IPS DF 6.9 (cell line): ENCODE measurements at regions not wholly inside any gene's neighbourhood (a gene's known extent, or its start where the extent isn't known, plus 50 kb on each side); places are given as distances from the start of the nearest gene placed in this dataset.

ENCODE experiments used
- DNase-seq: peaks from one replicate; pipeline ENCODE4 v3.0.0-alpha.2; 2013; ENCODE audit warnings: low read depth, low spot score
- H3K27ac ChIP-seq: one replicate; pipeline ENCODE4 v1.5.1; 2013; ENCODE audit warnings: low read length, control low read depth
- H3K27me3 ChIP-seq: 2 replicates; pipeline ENCODE4 v1.6.1; 2013; ENCODE audit warnings: mild to moderate bottlenecking, low read length; ENCODE audit not compliant: control insufficient read depth, insufficient read depth
- H3K36me3 ChIP-seq: 2 replicates; pipeline ENCODE4 v1.6.1; 2013; ENCODE audit warnings: low read length; ENCODE audit not compliant: control insufficient read depth, insufficient read depth
- H3K4me1 ChIP-seq: 2 replicates; pipeline ENCODE4 v1.6.1; 2013; ENCODE audit warnings: low read length; ENCODE audit not compliant: control insufficient read depth, insufficient read depth
- H3K4me3 ChIP-seq: 2 replicates; pipeline ENCODE4 v1.5.1; 2013; ENCODE audit warnings: mild to moderate bottlenecking, low read length
- H3K9me3 ChIP-seq: 2 replicates; pipeline ENCODE4 v1.6.1; 2013; ENCODE audit warnings: low read length, inconsistent platforms; ENCODE audit not compliant: control insufficient read depth, insufficient read depth
- WGBS: extraction: QIAGEN DNeasy Blood & Tissue Kit; methylation state at CpG from one replicate; pipeline ENCODE4 v1.1.7; 2013; ENCODE audit warnings: mixed read lengths, missing lambda C conversion rate; ENCODE audit not compliant: insufficient read length, insufficient coverage; 5-methylcytosine and 5-hydroxymethylcytosine counted together

GRCh38 chr3:106821801-106822200 lies 555.4 kb upstream of the CCDC54 start:
- no CpG with 5 or more reads among the region's 7 CpGs for WGBS
- H3K4me1 ChIP-seq, result 0 out of 2 replicates have a peak, but pooled peaks cover 6% of the 10 kb centered on the region
- H3K9me3 ChIP-seq, result no peaks in the 10 kb centered on the region
- H3K36me3 ChIP-seq, result no peaks in the 10 kb centered on the region
- H3K27ac ChIP-seq, result no peak overlapping the region
- no peaks in the 10 kb centered on the region for H3K27me3 ChIP-seq
- H3K4me3 ChIP-seq, result no peak overlapping the region
- no peak for DNase-seq

DNA sequence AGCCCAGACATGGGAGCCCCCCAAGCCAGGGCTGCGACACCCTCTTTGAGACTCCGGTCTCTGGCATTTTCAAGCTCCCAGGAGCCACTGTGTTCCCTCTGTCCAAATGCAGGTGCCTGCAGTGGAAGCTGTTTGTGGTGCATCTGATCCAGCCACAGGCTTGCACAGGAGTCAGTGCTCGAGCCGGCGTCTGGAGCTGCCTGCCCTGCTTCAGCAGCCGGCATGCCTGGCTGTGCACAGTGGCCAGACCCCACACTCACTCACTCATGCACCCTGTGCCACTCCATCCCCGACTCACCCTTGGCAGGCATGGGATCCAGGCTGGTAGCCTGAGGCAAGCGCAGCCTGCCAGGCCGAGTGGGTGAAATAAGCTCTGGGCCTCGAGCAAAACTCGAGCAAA lies 555.0 kb upstream of the CCDC54 start:
- WGBS, result no CpG with 5 or more reads among the region's 11 CpGs
- Histone ChIP-seq H3K4me1 (0 out of 2 replicates have a peak, but pooled peaks cover 6% of the 10 kb centered on the region), H3K27ac (no peak overlapping the region), H3K9me3 (no peaks in the 10 kb centered on the region), H3K27me3 (no peaks in the 10 kb centered on the region), H3K36me3 (no peaks in the 10 kb centered on the region), H3K4me3 (no peak overlapping the region)
- DNase-seq, result no peak

- H3K4me3 ChIP-seq, result no peak overlapping the region
- no CpG with 5 or more reads among the region's 3 CpGs for WGBS
- no peak for DNase-seq
- no peak overlapping the region for H3K27ac ChIP-seq
- H3K36me3 ChIP-seq, result no peaks in the 10 kb centered on the region
- no peaks in the 10 kb centered on the region for H3K9me3 ChIP-seq
- 0 out of 2 replicates have a peak, but pooled peaks cover 2% of the 10 kb centered on the region for H3K4me1 ChIP-seq
- H3K27me3 ChIP-seq, result no peaks in the 10 kb centered on the region
These were observed 553.5 kb upstream of the CCDC54 start for GRCh38 chr3:106823701-106824100.

- DNase-seq, result no peak
- Histone ChIP-seq H3K36me3 (no peaks in the 10 kb centered on the region), H3K27me3 (no peaks in the 10 kb centered on the region), H3K27ac (no peak overlapping the region), H3K9me3 (no peaks in the 10 kb centered on the region), H3K4me3 (no peak overlapping the region), H3K4me1 (peaks cover 2% of the 10 kb centered on the region; the same call in 1 of the 2 replicates)
- WGBS, result no CpG with 5 or more reads among the region's 1 CpG
These were observed 552.4 kb upstream of the CCDC54 start for GRCh38 chr3:106824856-106825255.

DNA sequence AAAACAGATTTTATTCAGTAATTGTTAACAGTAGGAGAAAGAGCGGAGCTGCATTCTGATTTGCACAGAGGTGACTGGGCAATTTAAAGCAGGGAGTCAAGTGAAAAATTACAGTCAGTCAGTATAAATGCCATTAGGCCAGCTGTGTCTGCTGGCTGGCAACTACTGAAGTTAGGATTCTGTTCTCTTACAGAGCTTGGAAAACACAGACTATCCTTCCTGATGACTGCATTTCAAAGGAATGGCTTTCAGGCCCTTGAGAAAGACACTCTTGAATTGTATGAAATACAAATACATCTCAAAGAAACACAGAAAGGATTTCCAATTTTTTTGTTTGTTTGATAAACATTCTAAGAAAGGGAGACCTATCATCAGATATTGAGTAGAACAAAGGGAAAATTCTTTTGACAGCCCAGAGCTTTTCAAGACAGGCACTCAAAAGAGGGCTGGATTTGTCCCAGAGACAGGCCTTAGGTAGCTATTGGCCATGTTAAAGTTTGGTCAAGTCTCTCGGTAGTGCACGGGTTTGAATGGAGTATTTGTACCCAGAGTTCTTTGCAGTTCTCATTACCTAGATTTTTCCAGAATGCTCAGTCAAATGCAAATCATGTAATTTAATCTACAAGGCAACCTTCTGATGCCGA lies 551.2 kb upstream of the CCDC54 start:
- H3K4me3 ChIP-seq, result no peak overlapping the region
- no CpG with 5 or more reads among the region's 4 CpGs for WGBS
- H3K36me3 ChIP-seq, result no peaks in the 10 kb centered on the region
- H3K27me3 ChIP-seq, result no peaks in the 10 kb centered on the region
- DNase-seq, result no peak
- no peaks in the 10 kb centered on the region for H3K9me3 ChIP-seq
- H3K4me1 ChIP-seq, result peaks cover 2% of the 10 kb centered on the region; the same call in 1 of the 2 replicates
- no peak overlapping the region for H3K27ac ChIP-seq

- Histone ChIP-seq H3K27ac (no peak overlapping the region), H3K27me3 (no peaks in the 10 kb centered on the region), H3K9me3 (no peaks in the 10 kb centered on the region), H3K36me3 (no peaks in the 10 kb centered on the region), H3K4me3 (no peak overlapping the region), H3K4me1 (peaks cover 2% of the 10 kb centered on the region; the same call in 1 of the 2 replicates)
- DNase-seq, result no peak
- no CpG with 5 or more reads among the region's 4 CpGs for WGBS
These were observed 550.4 kb upstream of the CCDC54 start for GRCh38 chr3:106826791-106827311.

DNA sequence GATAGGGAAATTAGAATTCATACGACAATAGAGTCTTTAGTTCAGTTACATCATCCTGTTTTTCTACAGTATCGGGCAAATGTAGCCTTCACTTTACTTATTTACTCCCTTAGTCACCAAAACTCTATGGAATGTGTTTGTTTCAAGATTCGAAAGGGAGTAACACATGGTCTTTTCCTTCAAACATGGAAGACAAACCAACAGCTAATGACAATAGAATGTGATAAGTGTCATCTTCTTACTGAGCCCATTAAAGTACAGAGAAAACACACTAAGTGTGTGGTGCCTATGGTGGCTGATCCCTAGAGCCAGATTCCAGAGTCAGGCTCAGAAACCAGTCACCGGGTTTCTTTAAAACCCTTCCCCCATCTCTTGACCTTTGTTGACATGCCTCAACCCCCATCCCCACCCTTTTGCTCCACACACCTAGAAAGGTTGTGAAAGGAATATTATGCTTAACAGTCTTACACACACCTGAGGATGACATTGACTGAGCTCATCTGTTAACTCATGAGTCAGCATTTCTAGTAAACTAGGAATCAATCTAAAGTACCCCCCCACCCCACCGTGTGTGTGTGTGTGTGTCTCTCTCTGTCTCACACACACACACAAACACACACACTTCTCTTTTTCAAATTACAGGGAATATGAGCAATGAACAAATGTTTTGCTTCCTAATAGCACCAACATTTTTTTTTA lies 549.6 kb upstream of the CCDC54 start:
- Histone ChIP-seq H3K4me1 (peaks cover 2% of the 10 kb centered on the region; the same call in 1 of the 2 replicates), H3K27me3 (no peaks in the 10 kb centered on the region), H3K9me3 (peaks cover 2% of the 10 kb centered on the region; the same call in 1 of the 2 replicates), H3K36me3 (peaks cover 2% of the 10 kb centered on the region; the same call in 1 of the 2 replicates), H3K27ac (no peak overlapping the region), H3K4me3 (no peak overlapping the region)
- WGBS, result no CpG with 5 or more reads among the region's 5 CpGs
- DNase-seq, result no peak

- Histone ChIP-seq H3K36me3 (peaks cover 2% of the 10 kb centered on the region; the same call in 1 of the 2 replicates), H3K9me3 (peaks cover 4% of the 10 kb centered on the region; the same call in 1 of the 2 replicates), H3K4me3 (no peak overlapping the region), H3K4me1 (peaks cover 2% of the 10 kb centered on the region; the same call in 1 of the 2 replicates), H3K27me3 (no peaks in the 10 kb centered on the region), H3K27ac (peak overlapping the region; percentile 55)
- WGBS, result no CpG with 5 or more reads among the region's 3 CpGs
- no peak for DNase-seq
These were observed 548.0 kb upstream of the CCDC54 start for GRCh38 chr3:106829206-106829605.

DNA sequence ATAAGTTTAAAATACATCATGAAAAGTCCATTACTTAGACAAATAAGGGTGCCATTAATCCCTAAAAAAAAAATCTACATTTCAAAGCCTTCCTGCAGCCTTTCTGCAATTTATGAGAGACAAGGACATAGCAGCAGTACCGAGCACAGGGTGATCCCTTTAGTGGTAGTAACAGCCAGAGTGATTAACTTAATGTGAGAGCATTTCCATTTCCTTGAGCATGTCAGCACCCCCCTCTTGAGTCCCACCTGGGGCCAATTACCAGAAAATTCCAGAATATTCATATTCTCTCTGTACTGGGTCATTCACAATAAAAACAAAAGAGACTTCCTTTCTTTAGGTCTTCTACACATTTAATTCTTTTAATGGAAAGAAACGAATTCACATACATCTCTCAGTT lies 546.9 kb upstream of the CCDC54 start:
- DNase-seq, result peak; percentile 80

DNA sequence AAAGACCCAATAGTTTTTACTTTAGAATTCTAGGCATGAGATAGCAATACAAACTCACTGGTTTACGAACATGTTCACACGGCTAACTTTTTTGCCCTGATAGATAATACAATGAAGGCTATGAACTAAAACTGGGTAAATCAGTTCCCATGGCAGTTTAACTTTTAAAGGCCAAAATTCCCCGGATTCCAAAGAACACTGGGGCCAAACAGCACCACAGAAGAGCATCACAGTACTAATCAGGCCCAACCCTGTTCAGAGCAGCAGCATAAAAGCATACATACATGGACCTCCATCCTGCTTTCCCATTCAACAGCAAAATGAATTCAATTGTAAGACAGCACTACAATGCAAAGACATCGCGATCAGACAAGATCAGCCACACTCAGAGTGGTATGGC lies 540.3 kb upstream of the CCDC54 start:
- H3K9me3 ChIP-seq, result peaks cover 4% of the 10 kb centered on the region; the same call in 1 of the 2 replicates
- no peak for DNase-seq
- H3K27me3 ChIP-seq, result no peaks in the 10 kb centered on the region
- no CpG with 5 or more reads among the region's 5 CpGs for WGBS
- H3K36me3 ChIP-seq, result peaks cover 2% of the 10 kb centered on the region; the same call in 1 of the 2 replicates
- no peak overlapping the region for H3K4me3 ChIP-seq
- no peak overlapping the region for H3K27ac ChIP-seq
- H3K4me1 ChIP-seq, result no peaks in the 10 kb centered on the region

More for the DNA sequence above, 546.9 kb upstream of the CCDC54 start:
- no CpG with 5 or more reads among the region's 2 CpGs for WGBS
- no peaks in the 10 kb centered on the region for H3K27me3 ChIP-seq
- H3K27ac ChIP-seq, result no peak overlapping the region
- H3K36me3 ChIP-seq, result peaks cover 2% of the 10 kb centered on the region; the same call in 1 of the 2 replicates
- H3K4me1 ChIP-seq, result peaks cover 2% of the 10 kb centered on the region; the same call in 1 of the 2 replicates
- no peak overlapping the region for H3K4me3 ChIP-seq
- peaks cover 4% of the 10 kb centered on the region; the same call in 1 of the 2 replicates for H3K9me3 ChIP-seq
